Choroid plexus epithelial cell (primary cell): ENCODE measurements at regions not wholly inside any gene's neighbourhood (a gene's known extent, or its start where the extent isn't known, plus 50 kb on each side); places are given as distances from the start of the nearest gene placed in this dataset.
"Not testable (repeated sequence)": the region's sequence is repeated elsewhere in the genome, so short reads cannot be mapped to it uniquely, and the experiment has no call there.

Experiments
- DNase-seq: peaks from one replicate; pipeline ENCODE4 v3.0.0-alpha.2; 2010; ENCODE audit warnings: low read depth
- H3K4me3 ChIP-seq: 2 replicates; pipeline ENCODE4 v1.5.1; 2011; ENCODE audit warnings: low read depth, mild to moderate bottlenecking, control low read depth, low read length, moderate library complexity
- CTCF ChIP-seq: conservative IDR thresholded peaks from 2 replicates; pipeline ENCODE4 v1.5.1; 2011; ENCODE audit warnings: low read depth, mild to moderate bottlenecking, control low read depth, inconsistent platforms, low read length, moderate library complexity

GRCh38 chr15:92733090-92733933 is 77.7 kb upstream of the FAM174B start:
- TF ChIP-seq CTCF, result no peak
- H3K4me3 ChIP-seq, result peak overlapping the region; percentile 58
- DNase-seq, result no peak

DNA sequence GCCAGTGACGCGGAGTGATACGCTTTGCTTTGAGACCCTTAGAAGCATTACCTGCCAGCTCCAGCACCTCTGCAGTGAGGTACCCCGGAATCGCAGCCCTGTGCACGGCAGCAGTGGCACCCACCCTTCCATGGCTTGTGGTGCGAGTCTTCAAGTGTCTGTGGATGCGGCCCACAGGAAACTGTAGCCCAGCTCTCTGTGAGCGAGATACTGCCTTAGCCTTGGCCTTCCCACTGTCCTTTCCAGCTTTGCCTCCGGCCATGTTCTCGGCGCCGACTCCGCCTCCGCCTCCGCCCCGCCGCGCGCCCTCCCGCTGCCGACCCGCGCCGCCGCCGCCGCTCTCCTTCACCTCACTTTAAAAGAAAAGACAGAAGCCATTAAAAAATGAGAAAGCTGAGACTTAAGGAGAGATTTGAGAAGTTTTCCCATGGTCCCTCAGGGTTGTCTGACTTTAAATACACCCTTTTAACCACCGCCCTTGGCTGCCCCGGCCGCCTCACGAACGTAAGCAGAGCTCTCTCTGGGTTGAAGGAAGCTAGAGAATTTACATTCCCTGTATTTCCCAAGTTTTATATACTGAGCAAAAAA is 78.5 kb upstream of the FAM174B start:
- TF ChIP-seq CTCF, result no peak
- peak overlapping the region; percentile 58 for H3K4me3 ChIP-seq
- peak; percentile 40 for DNase-seq

DNA sequence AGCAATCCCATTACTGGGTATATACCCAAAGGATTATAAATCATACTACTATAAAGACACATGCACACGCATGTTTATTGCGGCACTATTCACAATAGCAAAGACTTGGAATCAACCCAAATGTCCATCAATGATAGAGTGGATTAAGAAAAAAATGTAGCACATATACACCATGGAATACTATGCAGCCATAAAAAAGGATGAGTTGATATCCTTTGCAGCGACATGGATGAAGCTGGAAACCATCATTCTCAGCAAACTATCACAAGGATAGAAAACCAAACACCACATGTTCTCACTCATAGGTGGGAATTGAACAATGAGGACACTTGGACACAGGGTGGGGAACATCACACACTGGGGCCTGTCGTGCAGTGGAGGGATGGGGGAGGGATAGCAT is 83.7 kb upstream of the FAM174B start:
- DNase-seq, result not testable (repeated sequence)

GRCh38 chr15:92745845-92746271 is 90.3 kb upstream of the FAM174B start:
- TF ChIP-seq CTCF, result no peak
- no peak overlapping the region for H3K4me3 ChIP-seq
- DNase-seq, result no peak

More for the DNA sequence above, 83.7 kb upstream of the FAM174B start:
- not testable (repeated sequence) for H3K4me3 ChIP-seq

DNA sequence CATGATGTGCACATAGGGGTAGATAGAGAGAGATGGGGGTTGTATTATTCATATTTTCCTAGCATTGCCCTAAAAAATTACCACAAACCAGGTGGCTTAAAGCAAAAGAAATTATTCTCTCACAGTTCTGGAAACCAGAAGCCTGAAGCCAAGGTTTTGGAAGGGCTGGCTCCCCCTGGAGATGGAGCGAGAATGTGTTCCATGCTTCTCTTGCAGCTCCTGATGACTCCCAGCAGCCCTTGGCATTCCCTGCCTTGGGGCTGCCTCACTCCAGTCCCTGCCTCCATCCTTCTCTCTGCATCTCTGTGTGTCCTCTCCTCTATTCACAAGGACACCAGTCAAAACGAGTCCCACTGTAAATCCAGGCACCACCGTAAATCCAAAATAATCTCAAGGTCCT is 91.5 kb upstream of the FAM174B start:
- no peak for DNase-seq
- TF ChIP-seq CTCF, result peak; percentile 5
- no peak overlapping the region for H3K4me3 ChIP-seq

DNA sequence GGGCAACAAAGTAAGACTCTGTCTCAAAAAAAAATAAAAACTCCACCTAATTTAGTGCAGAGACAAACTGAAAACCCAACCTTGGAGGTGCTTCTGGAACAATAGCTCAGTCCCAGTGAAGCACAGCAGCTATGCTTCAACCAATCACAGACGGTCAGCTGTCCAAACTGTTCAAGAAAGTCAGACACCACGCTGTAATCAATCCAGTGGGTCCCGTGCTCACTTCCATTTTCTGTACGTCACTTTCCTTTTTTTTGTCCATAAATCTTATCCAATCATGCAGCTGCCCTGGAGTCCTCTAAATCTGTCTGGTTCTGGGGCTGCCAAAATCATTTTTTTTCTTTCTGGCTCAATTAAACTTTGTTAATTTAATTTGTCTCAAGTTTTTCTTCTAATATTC is 93.6 kb upstream of the FAM174B start:
- no peak overlapping the region for H3K4me3 ChIP-seq
- no peak for DNase-seq
- TF ChIP-seq CTCF, result no peak

DNA sequence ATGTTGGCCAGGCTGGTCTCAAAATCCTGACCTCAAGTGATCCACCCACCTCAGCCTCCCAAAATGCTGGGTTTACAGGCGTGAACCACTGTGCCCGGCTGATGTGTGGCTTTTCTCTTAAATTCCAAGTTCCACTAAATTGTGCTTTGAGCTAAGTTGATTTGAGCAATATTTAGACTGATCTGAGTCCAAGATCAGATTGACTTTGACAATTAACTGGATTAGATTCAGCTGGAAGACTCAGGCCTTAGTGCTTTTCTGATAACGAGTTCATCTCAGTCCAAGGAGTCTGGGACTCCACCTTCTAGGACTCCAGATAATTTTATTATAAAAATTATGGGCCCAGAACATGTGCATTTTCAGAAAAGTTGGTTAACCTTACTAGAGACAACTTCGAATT is 94.4 kb upstream of the FAM174B start:
- no peak for TF ChIP-seq CTCF
- no peak overlapping the region for H3K4me3 ChIP-seq
- DNase-seq, result no peak
